Stimulated activated naive CD4-positive, alpha-beta T cell (primary cell): ENCODE measurements at regions not wholly inside any gene's neighbourhood (a gene's known extent, or its start where the extent isn't known, plus 50 kb on each side); places are given as distances from the start of the nearest gene placed in this dataset.
A peak's percentile ranks its signal among the peaks of the same experiment; 100 is the strongest.
"Not testable (repeated sequence)": the region's sequence is repeated elsewhere in the genome, so short reads cannot be mapped to it uniquely, and the experiment has no call there.

ENCODE experiments used
- DNase-seq, 6 experiments: peaks; one replicate each; lab custom pipeline; 2025; lab: John Stamatoyannopoulos, UW

DNA sequence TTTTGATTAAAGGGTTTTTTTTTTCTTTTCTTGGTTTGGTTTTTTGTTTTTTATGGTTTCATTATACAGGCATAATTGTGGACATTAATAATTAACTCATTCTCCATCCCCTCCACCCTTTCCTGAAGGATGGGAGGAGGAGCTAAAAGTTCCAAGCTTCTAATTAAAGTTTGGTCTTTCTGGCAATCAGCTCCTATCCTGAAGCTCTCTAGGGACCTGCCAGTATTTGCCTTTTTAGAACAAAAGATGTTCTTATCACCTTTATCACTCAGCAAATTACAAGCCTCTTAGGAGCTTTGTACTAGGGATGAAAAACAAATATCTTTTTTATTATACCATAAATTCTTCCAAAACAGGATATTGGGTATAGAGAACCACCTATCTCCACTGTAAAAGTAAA is 589.8 kb downstream of the PDHA2 start:
- DNase-seq = no peak

DNA sequence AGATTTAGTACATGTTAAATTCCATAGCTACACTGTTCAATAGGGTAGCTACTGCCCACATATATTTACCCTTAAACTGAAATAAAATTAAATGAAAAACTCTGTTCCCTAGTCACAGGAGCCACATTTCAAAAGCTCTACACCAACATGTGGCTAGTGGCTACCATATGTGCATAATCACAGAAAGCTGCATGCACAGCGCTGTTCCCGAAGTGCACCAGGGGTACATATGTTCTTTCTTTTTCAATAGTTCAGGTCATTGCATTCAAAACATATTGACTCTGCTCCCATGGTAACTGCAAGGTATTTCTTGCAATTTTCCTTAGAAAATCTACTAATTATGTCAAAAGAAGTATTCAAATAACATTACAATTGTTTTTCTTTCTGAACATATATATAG is 591.2 kb downstream of the PDHA2 start:
- no peak for DNase-seq

DNA sequence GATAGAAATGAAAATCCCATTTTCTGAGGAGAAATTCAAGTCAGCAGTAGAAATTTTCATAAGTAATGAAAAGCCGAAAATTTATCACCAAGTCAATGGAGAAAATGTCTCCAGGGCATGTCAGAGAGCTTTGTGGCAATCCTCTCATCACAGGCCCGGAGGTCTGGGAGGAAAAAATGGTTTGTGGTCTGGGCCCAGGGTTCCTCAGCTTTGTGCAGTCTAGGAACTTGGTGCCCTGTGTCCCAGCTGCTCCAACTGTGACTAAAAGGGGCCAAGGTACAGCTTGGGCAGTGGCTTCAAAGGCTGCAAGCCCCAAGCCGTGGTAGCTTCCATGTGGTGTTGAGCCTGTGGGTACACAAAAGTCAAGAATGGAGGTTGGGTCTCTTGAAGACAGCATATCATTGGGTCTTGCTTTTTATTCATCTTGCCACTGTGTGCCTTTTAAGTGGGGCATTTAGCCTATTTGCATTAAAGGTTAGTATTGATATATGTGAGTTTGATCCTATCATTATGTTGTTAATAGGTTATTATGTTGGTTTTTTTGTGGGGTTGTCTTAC is 608.5 kb downstream of the PDHA2 start:
- DNase-seq = no peak

DNA sequence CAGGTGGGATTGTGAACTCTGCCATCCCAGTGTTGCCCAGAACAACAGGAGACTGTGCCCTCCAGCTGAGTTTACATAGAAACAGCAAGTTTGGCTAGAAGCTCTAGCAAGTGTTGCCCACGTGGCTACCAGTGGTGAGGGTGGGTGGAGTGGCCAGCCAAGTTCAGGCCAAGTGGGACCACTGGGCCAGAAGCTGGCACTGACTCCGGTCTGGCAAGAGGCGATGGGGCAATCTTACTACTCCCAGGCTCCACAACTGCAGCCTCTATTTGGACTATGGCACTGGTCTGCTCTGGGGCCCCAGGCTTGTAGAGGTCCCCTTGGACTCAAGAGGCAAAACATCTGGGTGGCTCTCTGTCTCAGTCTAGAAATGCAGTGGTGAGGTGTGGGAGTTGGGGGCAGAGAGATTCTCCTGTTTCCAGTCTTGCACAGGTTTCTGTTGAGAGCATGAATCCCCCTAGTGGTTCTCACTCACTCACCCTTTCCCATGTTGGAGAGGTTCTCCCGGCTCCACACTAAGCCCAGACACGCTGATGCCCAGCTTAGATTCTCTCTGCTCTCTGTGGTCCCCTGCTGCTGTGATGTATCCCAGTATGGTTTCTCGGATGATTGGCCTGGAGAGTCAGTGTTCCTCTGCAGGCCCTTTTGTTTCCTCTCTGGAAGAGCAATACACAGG is 615.3 kb downstream of the PDHA2 start:
- no peak for DNase-seq

DNA sequence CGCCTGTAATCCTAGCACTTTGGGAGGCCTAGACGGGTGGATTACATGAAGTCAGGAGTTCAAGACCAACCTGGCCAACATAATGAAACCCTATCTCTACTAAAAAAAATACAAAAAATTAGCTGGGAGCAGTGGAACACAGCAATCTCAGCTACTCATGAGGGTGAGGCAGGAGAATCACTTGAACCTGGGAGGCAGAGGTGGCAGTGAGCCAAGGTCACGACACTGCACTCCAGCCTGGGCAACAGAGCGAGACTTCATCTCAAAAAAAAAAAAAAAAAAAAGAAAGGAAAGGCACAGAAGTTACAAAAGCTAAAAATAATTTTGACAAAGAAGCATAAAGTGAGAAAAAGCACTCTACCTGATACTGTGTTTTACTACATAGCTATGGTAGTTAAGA is 618.1 kb downstream of the PDHA2 start:
- DNase-seq = not testable (repeated sequence)

DNA sequence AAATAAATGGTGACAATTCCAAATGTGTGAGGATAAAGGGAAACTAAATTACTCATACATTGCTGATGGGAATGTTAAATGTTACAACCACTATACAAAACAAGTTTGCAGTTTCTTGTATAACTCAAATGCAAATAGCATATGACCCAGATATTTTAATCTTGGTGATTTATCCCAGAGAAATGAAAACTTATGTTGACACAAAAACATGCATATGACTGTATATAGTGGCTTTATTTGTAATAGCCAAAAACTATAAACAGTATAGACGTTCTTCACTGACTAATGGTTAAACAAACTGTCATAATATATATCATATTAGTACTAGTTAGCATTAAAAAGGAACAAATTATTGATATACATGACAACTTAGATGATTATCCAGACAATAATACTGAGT is 619.2 kb downstream of the PDHA2 start:
- no peak for DNase-seq

DNA sequence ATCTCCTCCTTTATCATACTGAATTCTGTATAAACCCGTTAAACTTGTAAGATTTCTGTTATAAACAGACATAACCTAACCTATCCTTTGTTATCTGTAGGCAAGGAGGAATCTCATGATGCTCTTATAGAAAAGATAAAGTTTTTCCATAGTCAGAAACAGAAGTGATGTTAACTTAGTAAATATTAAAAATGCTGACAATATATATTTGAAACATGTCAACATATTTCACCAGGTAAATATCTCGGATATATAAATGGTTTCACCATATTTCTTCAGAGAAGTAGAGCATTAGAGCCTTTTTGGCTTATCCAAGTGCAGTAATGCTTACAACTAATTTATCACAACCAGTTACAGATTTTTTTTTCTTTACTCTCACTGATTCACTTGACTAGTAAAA is 625.9 kb downstream of the PDHA2 start:
- DNase-seq = no peak

DNA sequence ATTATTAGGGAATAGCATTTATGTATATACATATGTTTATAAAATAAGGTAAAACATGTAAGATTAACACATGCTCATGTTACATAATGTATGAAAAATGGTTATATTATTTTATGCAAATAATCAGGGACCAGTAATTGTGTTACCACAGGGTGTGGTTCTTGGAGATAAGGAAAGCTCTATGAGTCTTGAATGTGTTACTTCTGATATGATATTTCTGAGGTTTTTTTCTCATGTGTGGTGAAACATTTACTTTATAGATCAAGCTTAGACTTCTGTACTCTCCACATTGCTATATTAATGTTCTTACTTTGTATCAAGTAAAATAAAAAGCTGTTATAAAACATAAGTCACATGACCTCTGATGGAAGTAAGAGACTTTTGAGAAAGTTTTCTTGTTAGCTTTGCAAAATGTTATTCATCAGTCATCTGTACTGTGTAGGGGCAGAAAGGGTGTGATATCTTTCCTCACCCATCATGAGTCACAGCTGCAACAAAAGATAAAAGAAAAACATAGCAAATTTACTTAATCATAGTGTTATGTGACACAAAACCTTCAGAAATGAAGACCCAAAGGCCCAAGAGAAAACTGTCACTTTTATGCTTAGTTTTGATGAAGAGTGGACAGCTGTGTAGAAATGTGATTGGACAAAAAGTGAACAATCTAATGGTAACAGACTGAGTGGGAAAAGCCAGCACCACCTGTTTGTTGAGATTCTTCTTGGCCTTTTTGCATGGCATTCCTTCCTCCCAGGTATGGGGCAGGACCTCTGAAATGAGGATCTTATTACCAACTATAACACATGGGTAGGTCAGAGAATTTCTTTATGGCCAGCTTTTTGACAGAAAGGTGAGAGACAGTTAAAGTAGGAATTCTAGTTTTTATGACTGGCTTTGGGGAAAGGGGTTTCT is 632.3 kb downstream of the PDHA2 start:
- DNase-seq = no peak

DNA sequence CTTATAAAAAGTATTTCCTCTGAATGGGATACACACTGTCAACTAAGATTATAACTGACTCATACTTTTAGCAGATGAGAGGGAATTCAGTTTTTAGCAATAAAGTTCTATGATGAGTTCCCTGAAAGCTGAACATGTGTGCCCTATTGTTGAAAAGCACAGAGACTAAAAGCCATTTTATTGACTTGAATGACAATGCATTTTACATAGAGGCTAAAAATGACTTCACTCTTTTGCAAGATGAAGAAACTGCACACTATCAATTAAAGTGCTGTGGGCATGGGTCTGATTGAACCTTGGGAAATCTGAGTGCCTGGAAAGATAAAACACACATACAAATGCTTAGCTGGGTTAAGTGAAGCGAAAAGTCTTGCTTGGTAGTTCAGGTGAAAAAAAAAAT is 633.4 kb downstream of the PDHA2 start:
- no peak for DNase-seq

DNA sequence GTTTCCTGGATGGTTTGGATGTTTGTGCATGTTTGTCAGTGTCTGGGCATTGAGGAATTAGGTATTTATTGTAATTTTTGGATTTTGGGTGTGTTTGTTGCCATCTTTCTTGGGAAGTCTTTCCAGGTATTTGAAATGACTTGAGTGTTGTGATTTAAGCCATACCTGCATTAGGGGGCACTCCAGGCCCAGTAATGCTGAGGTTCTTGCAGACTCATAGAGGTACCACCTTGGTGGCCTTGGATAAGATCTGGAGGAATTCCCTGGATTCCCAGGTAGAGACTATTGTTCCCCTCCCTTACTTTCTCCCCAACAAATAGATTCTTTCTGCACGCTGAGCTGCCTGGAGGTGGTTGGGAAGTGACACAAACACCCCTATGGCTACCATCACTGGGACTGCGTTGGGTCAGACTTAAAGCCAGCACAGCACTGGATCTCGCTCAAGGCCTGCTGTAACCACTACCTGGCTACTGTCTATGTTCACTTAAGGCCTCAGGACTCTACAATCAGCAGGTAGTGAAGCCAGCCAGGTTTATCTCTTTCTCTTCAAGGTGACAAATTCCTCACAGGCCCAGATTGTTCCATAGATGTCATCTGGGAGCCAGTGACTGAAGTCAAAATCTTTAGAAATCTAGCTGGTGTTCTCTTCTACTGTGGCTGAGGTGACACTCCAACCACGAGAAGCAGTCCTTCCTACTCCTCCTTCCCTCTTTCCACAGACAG is 643.6 kb downstream of the PDHA2 start:
- no peak for DNase-seq

DNA sequence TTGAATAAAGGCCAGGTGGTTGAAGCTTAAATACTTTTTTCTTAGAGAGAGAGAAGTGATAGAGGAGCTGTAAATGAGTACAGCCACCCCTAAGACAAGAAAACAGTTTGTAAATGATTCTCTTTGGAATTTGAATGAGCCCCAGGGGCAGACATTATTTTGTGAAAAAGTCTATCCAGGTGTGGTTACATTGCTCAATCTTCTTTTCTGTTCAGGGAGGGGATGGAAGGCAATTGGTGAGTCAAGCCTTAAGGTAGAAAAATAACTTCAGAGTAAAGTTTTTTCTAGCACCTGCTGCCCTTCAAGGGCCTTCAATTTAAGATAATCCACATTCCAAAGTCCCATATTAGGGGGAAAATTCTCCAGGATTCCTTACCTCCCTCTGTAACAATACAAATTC is 646.7 kb downstream of the PDHA2 start:
- no peak for DNase-seq

DNA sequence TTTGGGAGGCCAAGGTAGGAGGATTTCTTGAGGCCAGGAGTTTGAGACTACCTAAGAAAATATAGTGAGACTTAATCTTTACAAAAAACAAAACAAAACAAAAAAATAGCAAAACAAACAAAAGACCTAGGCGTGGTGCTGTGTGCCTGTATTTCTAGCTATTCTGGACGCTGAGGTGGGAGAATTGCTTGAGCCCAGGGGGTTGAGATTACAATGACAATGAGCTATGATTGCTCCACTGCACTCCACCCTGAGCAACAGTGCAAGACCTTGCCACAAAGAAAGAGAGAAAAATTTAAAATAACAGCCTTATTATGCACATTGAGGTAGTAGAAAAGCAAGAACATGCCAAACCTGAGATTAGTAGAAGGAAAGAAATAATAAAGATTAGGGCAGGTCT is 657.7 kb downstream of the PDHA2 start:
- DNase-seq = no peak

DNA sequence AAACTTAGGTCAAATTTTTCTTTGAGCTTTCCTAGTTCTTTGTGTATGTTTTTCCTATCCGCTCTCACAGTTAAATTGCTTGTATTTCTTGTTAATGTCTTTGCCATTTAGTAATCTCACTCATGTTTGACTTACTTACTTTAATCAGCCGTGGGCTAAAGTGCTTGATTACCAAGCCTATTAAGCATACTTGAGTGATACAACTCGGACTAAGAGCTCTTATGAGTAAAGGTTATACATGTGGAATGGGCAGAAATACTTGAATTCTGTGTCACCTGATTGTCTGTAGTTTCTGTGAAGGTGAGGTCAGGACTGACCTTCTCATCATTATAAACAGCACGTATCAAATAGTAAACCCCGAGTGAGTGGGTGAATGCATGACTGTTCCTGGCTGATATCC is 664.5 kb downstream of the PDHA2 start:
- DNase-seq = no peak

DNA sequence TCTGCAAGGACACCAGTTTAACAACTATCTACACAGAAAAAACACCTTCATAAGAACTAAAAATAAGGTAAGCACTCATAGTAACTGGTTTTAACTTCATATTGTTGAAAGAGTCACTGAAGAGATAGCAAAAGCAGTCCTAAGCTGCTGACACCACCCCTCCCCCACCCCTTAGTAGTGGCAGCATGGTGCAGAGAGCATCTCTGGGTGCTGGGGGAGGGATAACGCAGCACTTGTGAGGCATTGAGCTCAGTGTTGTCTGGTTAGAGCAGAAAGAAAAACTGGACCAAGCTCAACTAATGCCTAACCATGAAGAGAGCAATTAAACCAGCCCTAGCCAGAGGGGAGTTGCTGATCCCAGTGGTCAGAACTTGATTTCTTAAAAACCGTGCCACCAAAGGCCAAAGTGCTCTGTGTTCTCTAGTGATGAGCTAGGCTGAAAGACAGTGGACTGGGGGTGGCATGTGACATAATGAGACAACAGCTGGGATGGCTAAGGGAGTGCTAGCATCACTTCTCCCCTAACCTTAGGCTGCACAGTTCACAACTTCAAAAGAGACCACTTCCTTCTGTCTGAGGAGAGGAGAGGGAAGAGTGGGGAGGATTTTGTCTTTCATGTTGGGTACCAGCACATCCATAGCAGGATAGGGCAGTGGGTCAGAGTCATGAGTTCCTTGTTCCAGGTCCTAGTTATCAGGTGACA is 669.3 kb downstream of the PDHA2 start:
- DNase-seq = no peak

DNA sequence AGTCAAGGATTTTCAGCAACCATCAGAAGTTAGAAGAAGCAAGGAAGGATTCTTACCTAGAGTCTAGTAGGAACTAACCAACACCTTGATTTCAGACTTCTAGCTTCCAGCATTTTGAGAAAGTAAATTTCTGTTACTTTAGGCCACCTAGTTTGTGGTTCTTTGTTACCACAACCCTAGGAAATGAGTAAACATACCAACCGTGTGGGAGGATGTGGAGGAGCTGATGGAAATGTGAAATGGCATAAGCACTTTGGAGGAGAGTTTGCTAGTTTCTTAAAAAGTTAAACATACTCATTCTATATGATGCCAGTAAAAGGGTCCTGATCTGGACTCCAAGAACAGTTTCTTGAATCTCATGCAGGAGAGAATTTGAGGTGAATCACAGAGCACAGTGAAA is 679.4 kb downstream of the PDHA2 start:
- DNase-seq = no peak

DNA sequence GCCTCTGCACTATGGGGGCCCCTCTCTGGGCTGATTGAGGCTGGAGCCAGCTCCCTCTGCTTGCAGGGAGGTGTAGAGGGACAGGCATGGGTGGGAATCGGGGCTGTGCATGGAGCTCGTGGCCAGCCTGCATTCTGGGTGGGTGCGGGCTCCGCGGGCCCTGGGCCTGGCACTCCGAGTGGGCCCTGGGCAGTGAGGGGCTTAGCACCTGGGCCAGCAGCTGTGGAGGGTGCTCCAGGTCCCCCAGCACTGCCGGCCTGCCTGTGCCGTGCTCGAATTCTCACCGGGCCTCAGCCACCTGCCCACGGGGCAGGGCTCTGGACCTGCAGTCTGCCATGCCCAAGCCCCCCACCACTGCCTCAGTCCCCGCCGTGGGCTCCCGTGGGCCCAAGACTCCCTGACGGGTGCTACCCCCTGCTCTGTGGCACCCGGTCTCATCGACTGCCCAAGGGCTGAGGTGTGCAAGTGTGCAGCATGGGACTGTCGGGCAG is 681.2 kb downstream of the PDHA2 start:
- no peak for DNase-seq

DNA sequence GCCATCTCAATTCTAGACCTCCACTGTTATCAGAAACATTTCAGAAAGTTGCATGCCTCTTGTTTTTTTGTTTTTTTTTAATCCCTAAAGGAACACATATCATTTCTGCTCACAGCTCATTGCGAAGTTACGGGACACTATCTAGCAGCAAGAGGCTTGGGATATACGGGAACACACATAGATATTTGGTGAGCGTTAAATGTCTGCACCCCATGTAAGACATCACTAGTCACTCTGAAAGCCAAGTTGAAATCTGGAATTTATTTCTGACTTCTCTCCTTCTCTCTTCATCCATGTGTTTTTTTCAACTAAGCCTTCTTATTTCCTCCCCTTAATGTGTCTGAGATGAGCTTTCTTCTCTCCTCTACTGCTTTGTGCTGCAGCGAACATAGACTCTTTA is 683.7 kb downstream of the PDHA2 start:
- no peak for DNase-seq

DNA sequence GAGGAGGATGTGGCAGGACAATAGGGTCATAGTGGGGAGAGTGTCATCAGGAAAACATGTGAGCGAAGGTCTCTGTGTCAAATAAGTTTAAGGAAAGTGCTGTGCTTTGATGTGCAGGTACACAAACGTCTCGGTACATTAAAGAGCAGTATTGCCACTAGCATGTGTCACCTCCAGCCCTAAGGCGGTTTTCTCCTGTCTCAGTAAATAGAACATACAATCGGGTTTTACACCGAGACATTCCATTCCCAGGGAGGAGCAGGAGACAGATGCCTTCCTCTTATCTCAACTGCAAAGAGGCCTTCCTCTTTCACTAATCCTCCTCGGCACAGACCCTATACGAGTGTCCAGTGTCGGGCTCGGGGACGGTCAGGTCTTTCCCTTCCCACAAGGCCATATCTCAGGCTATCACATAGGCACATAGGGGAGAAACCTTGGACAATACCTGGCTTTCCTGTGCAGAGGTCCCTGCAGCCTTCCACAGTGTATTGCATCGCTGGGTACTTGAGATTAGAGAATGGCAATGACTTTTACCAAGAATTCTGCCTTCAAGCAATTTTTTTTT is 684.5 kb downstream of the PDHA2 start:
- peak in 1 of 6 experiments; percentile 1 for DNase-seq

DNA sequence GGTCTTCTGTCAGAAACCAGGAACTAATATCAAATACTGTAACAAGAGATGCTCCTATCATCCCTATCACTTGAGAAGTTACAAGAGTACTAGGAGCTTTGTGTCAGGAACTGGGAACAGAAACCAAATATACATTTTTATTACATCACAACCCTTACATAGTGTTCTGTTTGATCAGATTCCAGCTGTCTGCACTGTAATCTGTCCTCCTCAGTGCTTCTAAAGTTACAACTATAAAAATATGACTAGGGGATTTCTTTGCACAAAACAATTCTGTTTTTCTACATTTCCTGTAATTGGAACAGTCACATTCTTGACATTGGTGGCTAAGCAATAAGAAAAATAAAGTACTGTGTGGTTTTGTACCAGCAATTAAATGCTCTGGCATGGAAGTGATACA is 686.0 kb downstream of the PDHA2 start:
- no peak for DNase-seq

DNA sequence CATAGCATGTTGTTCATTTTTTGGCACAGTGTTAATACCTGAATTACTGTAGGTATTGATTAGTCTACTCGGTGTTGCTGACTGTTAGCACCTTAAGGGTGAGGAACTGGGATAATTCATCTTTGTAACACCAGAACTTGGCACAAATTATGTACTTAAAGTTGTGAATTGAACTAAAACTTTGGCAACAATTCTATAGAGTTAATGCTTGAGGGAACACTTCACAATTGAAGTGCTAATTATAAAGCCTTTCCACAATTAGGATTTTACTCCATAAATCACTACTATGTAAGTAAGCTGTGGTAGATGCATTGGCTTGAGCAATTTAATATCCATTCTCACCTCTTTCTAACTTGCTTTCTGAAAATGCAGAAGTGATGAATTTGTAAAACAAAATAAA is 686.7 kb downstream of the PDHA2 start:
- DNase-seq = no peak

DNA sequence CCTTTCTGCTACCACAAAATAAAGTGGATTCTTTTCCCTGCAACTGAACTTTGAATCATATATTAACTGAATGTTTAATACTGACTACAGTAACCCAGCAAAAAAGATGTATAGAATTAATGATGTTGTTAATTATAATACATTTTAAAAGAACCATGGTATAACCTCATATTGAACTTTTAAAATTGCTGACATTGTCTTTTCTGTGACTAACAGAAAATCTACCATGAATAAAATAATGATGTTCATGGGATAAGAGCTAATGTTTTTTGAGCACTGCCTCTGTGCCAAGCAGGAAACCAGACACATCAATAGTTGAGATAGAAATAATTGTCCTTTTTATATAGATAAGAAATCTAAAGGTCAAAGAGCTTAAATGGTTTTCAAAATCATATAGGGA is 691.9 kb downstream of the PDHA2 start:
- DNase-seq = no peak
